ENCODE measurements at regions not wholly inside any gene's neighbourhood (a gene's known extent, or its start where the extent isn't known, plus 50 kb on each side); places are given as distances from the start of the nearest gene placed in this dataset.

DNA sequence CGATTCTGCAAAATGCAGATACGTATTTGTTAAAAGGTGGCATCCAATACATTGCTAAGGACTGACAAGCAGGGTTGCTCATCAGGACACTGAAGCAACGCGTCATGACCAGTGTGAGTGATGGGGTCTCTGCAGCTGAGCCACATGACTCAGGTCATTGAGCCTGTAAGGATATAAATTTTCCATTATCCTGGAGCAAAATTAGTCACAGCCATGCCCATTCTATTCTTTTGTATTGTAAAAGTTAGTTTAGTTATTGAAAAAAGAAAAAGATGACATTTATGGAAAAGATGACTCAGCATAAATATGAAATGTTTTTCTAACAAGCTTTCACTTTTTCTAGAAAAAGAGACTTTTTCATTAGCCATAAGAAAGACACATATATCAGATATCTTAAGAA is 268.0 kb upstream of the TMEM132C start:
- TF ChIP-seq POLR2A (IDR thresholded peaks at IDR 0.05; ENCODE audit: extremely low read depth, insufficient read length) (no peak), MYC (IDR thresholded peaks at IDR 0.05; ENCODE audit: low read depth, low read length) (no peak)
- TF ChIP-seq, protein P1, sequence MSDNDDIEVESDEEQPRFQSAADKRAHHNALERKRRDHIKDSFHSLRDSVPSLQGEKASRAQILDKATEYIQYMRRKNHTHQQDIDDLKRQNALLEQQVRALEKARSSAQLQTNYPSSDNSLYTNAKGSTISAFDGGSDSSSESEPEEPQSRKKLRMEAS (IDR thresholded peaks at IDR 0.05; ENCODE audit: low read depth, low read length), result no peak
- TF ChIP-seq, protein P2, sequence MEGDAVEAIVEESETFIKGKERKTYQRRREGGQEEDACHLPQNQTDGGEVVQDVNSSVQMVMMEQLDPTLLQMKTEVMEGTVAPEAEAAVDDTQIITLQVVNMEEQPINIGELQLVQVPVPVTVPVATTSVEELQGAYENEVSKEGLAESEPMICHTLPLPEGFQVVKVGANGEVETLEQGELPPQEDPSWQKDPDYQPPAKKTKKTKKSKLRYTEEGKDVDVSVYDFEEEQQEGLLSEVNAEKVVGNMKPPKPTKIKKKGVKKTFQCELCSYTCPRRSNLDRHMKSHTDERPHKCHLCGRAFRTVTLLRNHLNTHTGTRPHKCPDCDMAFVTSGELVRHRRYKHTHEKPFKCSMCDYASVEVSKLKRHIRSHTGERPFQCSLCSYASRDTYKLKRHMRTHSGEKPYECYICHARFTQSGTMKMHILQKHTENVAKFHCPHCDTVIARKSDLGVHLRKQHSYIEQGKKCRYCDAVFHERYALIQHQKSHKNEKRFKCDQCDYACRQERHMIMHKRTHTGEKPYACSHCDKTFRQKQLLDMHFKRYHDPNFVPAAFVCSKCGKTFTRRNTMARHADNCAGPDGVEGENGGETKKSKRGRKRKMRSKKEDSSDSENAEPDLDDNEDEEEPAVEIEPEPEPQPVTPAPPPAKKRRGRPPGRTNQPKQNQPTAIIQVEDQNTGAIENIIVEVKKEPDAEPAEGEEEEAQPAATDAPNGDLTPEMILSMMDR (IDR thresholded peaks at IDR 0.05; ENCODE audit: low read depth, low read length), result no peak
- no peak overlapping the region for H3K4me3 ChIP-seq (ENCODE audit: low read depth, low read length)
- DNase-seq (ENCODE audit: low read depth), result no peak

DNA sequence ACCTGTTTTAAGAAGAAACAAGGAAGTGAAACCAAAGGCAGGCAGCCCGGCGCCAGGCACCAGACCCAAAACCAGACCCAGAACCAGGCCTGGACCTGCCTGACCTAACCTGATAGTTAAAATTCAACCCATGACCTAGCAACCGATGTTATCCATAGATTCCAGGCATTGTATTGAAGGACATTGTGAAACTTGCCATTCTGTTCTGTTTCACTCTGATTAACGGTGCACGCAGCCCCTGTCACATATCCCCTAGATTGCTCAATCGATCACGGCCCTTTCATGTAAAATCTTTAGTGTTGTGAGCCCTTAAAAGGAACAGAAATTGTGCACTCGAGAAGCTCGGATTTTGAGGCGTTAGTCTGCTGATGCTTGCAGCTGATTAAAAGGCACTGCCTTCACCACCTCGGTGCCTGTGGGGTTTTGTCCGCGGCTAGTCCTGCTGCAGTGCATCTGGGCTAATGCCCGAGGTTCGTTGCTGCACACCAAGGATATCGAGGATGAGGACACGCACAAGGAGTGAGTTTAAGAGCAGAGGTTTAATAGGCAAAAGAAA is 262.5 kb upstream of the TMEM132C start:
- DNase-seq (ENCODE audit: low read depth), result peak; percentile 13
- no peak overlapping the region for H3K4me3 ChIP-seq (ENCODE audit: low read depth, low read length)
- TF ChIP-seq, protein P2 (IDR thresholded peaks at IDR 0.05; ENCODE audit: low read depth, low read length), result no peak
- TF ChIP-seq, protein P1 (IDR thresholded peaks at IDR 0.05; ENCODE audit: low read depth, low read length), result no peak
- TF ChIP-seq POLR2A (IDR thresholded peaks at IDR 0.05; ENCODE audit: extremely low read depth, insufficient read length), result no peak
- no peak for TF ChIP-seq MYC (IDR thresholded peaks at IDR 0.05; ENCODE audit: low read depth, low read length)

DNA sequence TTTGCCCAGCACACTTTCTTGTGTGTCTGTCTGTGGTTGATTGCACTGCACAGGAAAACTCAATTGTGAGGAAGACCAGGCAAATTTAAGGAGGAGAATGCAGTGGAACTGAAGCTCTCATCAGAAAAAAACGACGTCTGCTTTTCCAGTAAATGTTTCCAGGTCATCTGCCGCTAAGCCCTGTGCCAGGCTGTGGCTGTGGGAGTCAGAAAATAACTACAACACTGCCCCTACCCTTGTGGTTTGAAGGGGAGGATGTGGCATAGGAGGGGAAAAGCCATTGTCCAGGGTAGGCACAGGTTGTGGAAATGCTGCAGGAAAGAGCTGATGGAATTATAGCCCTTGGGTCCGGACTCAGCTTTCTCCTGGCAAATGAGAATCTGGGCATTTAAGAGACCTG is 259.7 kb upstream of the TMEM132C start:
- TF ChIP-seq, protein P2 (IDR thresholded peaks at IDR 0.05; ENCODE audit: low read depth, low read length), result no peak
- TF ChIP-seq POLR2A (IDR thresholded peaks at IDR 0.05; ENCODE audit: extremely low read depth, insufficient read length) (no peak), MYC (IDR thresholded peaks at IDR 0.05; ENCODE audit: low read depth, low read length) (no peak)
- TF ChIP-seq, protein P1 (IDR thresholded peaks at IDR 0.05; ENCODE audit: low read depth, low read length), result no peak
- no peak overlapping the region for H3K4me3 ChIP-seq (ENCODE audit: low read depth, low read length)
- DNase-seq (ENCODE audit: low read depth), result no peak

DNA sequence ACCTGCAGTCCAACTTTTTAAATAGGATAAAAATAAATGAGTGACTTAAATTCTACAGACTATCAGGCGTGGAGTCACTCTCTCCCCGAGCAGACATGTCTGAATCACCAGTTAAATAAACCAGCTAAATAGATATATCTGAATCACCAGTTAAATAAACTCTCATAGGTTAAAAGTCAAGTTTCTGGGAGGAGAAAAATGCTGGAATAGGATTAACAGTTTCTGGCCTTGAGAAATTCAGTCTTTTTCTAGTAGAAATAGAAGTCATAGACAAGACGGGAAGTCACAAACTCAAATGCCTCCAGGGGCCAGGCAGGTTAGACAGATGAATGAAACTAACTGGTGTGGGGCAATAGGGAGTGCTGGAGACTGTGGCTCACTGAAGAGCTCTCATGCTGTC is 258.6 kb upstream of the TMEM132C start:
- H3K4me3 ChIP-seq (ENCODE audit: low read depth, low read length), result no peak overlapping the region
- no peak for DNase-seq (ENCODE audit: low read depth)
- TF ChIP-seq POLR2A (IDR thresholded peaks at IDR 0.05; ENCODE audit: extremely low read depth, insufficient read length) (no peak), MYC (IDR thresholded peaks at IDR 0.05; ENCODE audit: low read depth, low read length) (no peak)
- TF ChIP-seq, protein P2 (IDR thresholded peaks at IDR 0.05; ENCODE audit: low read depth, low read length), result no peak
- TF ChIP-seq, protein P1 (IDR thresholded peaks at IDR 0.05; ENCODE audit: low read depth, low read length), result no peak

DNA sequence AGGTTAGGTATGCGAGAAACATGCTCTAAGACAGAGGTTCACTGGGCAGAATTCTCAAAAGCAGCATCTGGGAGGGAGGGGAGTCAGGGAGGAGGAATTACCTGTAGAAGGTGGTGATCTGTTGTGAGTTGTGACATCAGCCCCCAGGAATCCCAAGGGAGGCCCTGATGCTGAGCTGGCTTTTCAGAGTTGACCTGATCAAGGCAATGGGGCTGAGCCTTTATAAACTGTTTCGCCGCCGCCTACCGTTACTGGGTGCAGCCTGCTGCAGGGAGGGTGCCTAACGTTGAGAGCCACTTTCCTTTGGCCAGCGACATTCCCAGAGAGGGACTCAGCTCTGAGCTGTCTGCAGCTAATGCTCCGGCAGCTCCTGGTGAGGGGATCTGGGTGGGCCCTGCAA is 257.9 kb upstream of the TMEM132C start:
- H3K4me3 ChIP-seq (ENCODE audit: low read depth, low read length), result no peak overlapping the region
- DNase-seq (ENCODE audit: low read depth), result no peak
- TF ChIP-seq, protein P1 (IDR thresholded peaks at IDR 0.05; ENCODE audit: low read depth, low read length), result no peak
- TF ChIP-seq MYC (IDR thresholded peaks at IDR 0.05; ENCODE audit: low read depth, low read length) (no peak), POLR2A (IDR thresholded peaks at IDR 0.05; ENCODE audit: extremely low read depth, insufficient read length) (no peak)
- TF ChIP-seq, protein P2 (IDR thresholded peaks at IDR 0.05; ENCODE audit: low read depth, low read length), result no peak
